ENCODE measurements at regions not wholly inside any gene's neighbourhood (a gene's known extent, or its start where the extent isn't known, plus 50 kb on each side); places are given as distances from the start of the nearest gene placed in this dataset.

DNA sequence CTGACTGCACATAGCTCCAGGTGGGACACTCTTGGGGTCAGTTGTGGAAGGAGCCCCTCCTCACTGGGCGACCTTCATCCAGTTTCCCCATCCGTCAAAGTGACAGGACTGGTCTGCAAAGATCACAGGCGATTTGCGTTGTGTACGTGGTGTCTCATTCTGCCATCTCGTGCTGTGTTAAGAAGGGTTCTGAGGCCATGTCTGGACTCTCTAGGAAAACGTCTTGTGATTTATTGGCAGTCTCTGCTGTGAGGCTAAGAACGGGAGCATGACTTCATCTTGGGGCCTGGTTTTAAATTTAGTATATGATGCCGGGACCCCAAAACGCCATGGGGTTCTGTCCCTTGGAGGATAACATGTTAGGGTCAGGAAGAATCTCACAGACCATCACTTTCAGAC is 65.2 kb upstream of the CIBAR2 start:
- 80 to 81% methylated on average over 10 of the region's 10 CpGs for WGBS, 2 donors
- no peak for TF ChIP-seq POLR2A (IDR thresholded peaks at IDR 0.05)
- TF ChIP-seq, protein P1, sequence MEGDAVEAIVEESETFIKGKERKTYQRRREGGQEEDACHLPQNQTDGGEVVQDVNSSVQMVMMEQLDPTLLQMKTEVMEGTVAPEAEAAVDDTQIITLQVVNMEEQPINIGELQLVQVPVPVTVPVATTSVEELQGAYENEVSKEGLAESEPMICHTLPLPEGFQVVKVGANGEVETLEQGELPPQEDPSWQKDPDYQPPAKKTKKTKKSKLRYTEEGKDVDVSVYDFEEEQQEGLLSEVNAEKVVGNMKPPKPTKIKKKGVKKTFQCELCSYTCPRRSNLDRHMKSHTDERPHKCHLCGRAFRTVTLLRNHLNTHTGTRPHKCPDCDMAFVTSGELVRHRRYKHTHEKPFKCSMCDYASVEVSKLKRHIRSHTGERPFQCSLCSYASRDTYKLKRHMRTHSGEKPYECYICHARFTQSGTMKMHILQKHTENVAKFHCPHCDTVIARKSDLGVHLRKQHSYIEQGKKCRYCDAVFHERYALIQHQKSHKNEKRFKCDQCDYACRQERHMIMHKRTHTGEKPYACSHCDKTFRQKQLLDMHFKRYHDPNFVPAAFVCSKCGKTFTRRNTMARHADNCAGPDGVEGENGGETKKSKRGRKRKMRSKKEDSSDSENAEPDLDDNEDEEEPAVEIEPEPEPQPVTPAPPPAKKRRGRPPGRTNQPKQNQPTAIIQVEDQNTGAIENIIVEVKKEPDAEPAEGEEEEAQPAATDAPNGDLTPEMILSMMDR (IDR thresholded peaks at IDR 0.05), result no peak
- DNase-seq (ENCODE audit: low spot score in 2 of 2), result no peak
- intact Hi-C loops (cut with DNase I; ENCODE audit: low total_unique reads), result no loop called here
- H3K4me3 ChIP-seq (ENCODE audit: low read depth, poor library complexity, severe bottlenecking), result no peak overlapping the region

DNA sequence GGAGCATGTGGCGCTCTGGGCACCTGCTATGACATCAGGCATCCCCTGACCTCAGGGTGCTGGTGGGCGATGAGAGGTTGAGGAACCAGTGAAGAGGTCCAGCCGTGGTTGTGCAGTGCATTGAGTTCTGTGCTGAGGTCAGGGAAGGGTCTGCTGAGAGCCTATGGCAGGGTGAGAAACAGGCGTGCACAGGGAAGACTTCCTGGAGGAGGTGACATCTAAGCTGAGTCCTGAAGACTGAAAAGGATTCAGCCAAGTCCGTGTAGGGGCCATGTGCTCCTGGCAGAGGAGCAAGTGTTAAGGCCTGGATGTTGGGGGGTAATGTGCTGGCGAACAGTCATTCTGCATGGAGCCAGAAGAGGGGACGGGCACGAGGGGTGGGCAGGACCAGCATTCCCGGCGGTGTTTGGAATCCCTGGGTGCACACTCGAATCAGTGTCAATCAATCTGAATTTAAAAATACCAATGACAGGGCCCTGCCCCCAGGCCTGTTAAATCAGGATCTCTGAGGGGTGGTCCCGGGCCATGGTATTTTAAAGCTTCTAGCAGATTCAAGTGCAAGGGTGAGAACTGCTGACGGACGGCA is 65.8 kb upstream of the CIBAR2 start:
- no peak for DNase-seq (ENCODE audit: low spot score in 2 of 2)
- intact Hi-C loops (cut with DNase I; ENCODE audit: low total_unique reads), result no loop called here
- H3K4me3 ChIP-seq (ENCODE audit: low read depth, poor library complexity, severe bottlenecking), result no peak overlapping the region
- 88 to 90% methylated on average over 14 of the region's 14 CpGs for WGBS, 2 donors
- TF ChIP-seq, protein P1 (IDR thresholded peaks at IDR 0.05), result no peak
- TF ChIP-seq POLR2A (IDR thresholded peaks at IDR 0.05), result no peak

DNA sequence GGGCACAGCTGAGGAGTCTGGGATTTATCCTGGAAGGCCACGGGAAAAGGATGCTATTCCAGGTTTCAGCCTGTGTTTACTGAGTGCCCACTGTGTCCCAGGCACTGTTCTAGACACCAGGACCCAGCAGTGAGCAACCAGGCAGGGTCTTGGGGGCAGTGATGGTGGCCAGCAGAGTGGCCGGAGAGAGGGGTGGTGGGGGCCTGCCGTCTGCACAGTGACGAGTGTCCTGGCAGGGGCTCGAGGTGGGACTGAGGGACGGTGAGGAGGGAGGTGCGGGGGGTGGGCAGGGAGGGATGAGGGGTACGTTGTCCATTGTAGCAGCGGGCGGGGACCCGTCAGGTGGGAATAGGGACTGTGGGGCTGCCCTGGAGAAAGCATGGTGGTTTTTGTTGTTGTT is 66.3 kb upstream of the CIBAR2 start:
- H3K4me3 ChIP-seq (ENCODE audit: low read depth, poor library complexity, severe bottlenecking), result no peak overlapping the region
- no peak for DNase-seq (ENCODE audit: low spot score in 2 of 2)
- intact Hi-C loops (cut with DNase I; ENCODE audit: low total_unique reads), result no loop called here
- TF ChIP-seq POLR2A (IDR thresholded peaks at IDR 0.05), result no peak
- TF ChIP-seq, protein P1 (IDR thresholded peaks at IDR 0.05), result no peak
- WGBS, 2 donors, result 90 to 95% methylated on average over 11 of the region's 11 CpGs

DNA sequence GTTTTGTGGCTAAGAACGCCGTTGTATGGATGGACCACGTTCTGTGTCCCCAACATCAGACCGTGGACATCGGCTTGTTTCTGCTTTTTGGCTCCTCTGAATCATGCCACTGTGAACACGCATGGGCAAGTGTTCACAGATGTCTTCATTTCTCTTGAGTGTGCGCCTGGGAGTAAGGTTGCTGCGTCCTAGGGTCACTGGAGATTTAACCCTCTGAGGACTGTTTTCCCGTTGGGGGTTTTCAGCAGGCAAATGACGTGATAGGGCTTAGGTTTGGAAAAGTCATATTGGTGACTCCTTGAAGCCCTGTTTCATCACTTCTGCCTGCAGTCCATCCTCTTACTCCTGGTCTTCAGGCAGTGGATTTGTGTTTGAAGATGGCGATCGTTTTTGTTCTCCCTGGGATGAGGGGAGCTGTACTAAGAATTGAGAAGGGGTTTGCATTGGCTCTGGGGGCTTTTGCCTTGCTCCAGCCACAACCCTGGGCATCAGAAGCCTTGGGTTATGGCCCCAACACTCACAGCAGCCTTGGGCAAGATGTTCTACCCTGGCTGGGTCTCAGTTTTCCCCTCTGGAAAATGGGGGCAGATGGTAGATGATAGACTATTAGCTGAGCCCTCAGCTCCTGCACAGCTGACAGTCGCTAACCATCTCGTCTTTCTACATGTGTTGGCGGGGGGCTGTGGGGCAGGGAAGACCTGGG is 67.2 kb upstream of the CIBAR2 start:
- no peak for TF ChIP-seq POLR2A (IDR thresholded peaks at IDR 0.05)
- TF ChIP-seq, protein P1 (IDR thresholded peaks at IDR 0.05), result no peak
- intact Hi-C loops (cut with DNase I; ENCODE audit: low total_unique reads), result no loop called here
- no peak for DNase-seq (ENCODE audit: low spot score in 2 of 2)
- 65 to 71% methylated on average over 15 of the region's 15 CpGs for WGBS, 2 donors
- H3K4me3 ChIP-seq (ENCODE audit: low read depth, poor library complexity, severe bottlenecking), result no peak overlapping the region

DNA sequence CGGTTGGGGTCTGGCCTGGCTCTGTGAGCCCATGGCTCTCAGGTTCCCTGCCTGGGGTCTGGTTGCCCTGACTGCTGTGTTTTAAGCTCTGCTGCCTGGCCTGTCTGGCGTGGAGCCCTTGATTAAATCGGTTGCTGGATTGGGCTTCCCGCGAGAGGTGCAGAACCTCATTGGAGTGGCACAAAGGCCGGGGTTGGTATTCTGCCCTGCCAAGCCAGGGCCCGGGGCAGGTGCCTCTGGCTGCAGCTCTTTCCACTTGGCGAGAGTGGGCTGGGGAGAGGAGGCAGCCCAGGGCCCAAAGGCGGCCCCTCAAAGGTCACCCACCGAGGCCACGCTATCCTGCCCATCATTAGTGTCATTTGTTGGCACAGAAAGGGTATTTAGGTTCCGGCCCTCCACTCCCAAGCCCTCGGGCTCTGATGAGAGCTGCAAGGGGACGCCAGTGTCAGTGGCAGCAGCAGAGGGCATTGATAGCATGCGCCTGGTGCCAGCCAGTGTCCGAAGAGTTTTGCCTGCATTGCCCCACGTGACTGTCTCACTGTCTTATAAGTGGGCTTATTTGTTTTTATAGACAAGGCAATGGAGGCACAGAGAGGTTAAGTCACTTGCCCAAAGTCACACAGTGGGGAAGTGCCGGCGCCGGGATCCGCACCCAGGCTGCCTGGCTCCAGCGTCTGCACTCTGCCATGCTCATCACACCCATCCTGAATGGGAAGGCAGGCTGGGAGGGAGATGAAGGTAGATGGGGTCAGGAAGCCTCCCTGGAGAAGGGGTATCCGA is 68.0 kb upstream of the CIBAR2 start:
- TF ChIP-seq, protein P1 (IDR thresholded peaks at IDR 0.05), result no peak
- TF ChIP-seq POLR2A (IDR thresholded peaks at IDR 0.05), result no peak
- no peak overlapping the region for H3K4me3 ChIP-seq (ENCODE audit: low read depth, poor library complexity, severe bottlenecking)
- intact Hi-C loops (cut with DNase I; ENCODE audit: low total_unique reads), result no loop called here
- 78 to 87% methylated on average over 17 to 20 of the region's 23 CpGs for WGBS, 2 donors
- DNase-seq (ENCODE audit: low spot score in 2 of 2), result no peak

All from lower leg skin (tissue), 4 donors.